HepG2 (cell line): ENCODE measurements at regions not wholly inside any gene's neighbourhood (a gene's known extent, or its start where the extent isn't known, plus 50 kb on each side); places are given as distances from the start of the nearest gene placed in this dataset.

Experiments
- ELF3 ChIP-seq: IDR thresholded peaks from 2 replicates; pipeline ENCODE4 v1.6.1; 2016; ENCODE audit warnings: missing genetic modification reagents, missing compliant biosample characterization
- HDAC1 ChIP-seq: sonication (generic); formaldehyde crosslinking; IDR thresholded peaks from 2 replicates; pipeline ENCODE4 v1.5.1; 2020; ENCODE audit warnings: mild to moderate bottlenecking, missing genetic modification reagents
- MXD4 ChIP-seq: IDR thresholded peaks from 2 replicates; pipeline ENCODE4 v1.6.1; 2016; ENCODE audit warnings: mild to moderate bottlenecking, missing biosample characterization, missing genetic modification reagents
- NKX3-1 ChIP-seq: sonication (generic); formaldehyde crosslinking; IDR thresholded peaks from 2 replicates; pipeline ENCODE4 v1.5.0; 2020; ENCODE audit warnings: missing genetic modification reagents
- SALL1 ChIP-seq: sonication (generic); formaldehyde crosslinking; IDR thresholded peaks from 2 replicates; pipeline ENCODE4 v1.8.0; 2022; ENCODE audit warnings: mild to moderate bottlenecking, missing genetic modification reagents
- ZNF230 ChIP-seq: sonication (generic); formaldehyde crosslinking; IDR thresholded peaks from 2 replicates; pipeline ENCODE4 v1.4.0; 2020; ENCODE audit warnings: mild to moderate bottlenecking, missing genetic modification reagents
- ZNF598 ChIP-seq: sonication (generic); formaldehyde crosslinking; IDR thresholded peaks from 2 replicates; pipeline ENCODE4 v1.5.1; 2020; ENCODE audit warnings: mild to moderate bottlenecking, missing genetic modification reagents, borderline replicate concordance
- TF ChIP-seq, protein P1 (sequence below): sonication (generic); formaldehyde crosslinking; IDR thresholded peaks from 2 replicates; pipeline ENCODE4 v1.5.1; 2020; ENCODE audit warnings: missing genetic modification reagents, mild to moderate bottlenecking, borderline replicate concordance
- TF ChIP-seq, protein P2 (sequence below), 2 experiments: sonication (generic) in 1 of 2; formaldehyde crosslinking in 1 of 2; IDR thresholded peaks; 2 replicates each; pipeline versions ENCODE4 v1.6.1 to v1.9.0; 2014 to 2022; ENCODE audit warnings: antibody characterized with exemption in 1 of 2, borderline replicate concordance in 1 of 2, inconsistent platforms in 1 of 2, low read depth in 1 of 2, missing genetic modification reagents in 1 of 2

DNA sequence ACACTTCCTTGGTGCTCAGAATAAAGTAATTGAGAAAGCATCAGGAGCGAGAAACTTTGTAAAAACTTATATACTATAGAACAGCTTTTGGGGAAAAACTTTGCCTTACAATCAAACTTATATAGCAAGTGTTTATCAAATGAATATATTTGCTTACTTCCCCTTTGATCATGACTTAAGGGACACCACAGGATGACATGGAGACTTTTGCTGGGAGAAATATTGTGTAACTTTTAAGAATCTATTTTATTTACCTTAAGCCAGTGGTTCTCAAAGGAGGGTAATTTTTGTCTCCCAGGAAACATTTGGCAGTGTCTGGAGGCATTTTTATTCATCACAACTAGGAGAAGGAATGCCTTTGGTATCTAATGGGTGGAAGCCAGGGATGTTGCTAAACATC lies 173.8 kb upstream of the HABP2 start (continued):
- TF ChIP-seq, protein P1, sequence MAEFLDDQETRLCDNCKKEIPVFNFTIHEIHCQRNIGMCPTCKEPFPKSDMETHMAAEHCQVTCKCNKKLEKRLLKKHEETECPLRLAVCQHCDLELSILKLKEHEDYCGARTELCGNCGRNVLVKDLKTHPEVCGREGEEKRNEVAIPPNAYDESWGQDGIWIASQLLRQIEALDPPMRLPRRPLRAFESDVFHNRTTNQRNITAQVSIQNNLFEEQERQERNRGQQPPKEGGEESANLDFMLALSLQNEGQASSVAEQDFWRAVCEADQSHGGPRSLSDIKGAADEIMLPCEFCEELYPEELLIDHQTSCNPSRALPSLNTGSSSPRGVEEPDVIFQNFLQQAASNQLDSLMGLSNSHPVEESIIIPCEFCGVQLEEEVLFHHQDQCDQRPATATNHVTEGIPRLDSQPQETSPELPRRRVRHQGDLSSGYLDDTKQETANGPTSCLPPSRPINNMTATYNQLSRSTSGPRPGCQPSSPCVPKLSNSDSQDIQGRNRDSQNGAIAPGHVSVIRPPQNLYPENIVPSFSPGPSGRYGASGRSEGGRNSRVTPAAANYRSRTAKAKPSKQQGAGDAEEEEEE (CRISPR knock-in tag): no peak
- no peak for TF ChIP-seq NKX3-1 (CRISPR knock-in tag)
- TF ChIP-seq ELF3: no peak
- no peak for TF ChIP-seq SALL1 (CRISPR knock-in tag)
- TF ChIP-seq ZNF598 (CRISPR knock-in tag): no peak
- no peak for TF ChIP-seq HDAC1 (CRISPR knock-in tag)
- no peak for TF ChIP-seq MXD4 (CRISPR knock-in tag)
- TF ChIP-seq ZNF230: no peak
- TF ChIP-seq, protein P2, sequence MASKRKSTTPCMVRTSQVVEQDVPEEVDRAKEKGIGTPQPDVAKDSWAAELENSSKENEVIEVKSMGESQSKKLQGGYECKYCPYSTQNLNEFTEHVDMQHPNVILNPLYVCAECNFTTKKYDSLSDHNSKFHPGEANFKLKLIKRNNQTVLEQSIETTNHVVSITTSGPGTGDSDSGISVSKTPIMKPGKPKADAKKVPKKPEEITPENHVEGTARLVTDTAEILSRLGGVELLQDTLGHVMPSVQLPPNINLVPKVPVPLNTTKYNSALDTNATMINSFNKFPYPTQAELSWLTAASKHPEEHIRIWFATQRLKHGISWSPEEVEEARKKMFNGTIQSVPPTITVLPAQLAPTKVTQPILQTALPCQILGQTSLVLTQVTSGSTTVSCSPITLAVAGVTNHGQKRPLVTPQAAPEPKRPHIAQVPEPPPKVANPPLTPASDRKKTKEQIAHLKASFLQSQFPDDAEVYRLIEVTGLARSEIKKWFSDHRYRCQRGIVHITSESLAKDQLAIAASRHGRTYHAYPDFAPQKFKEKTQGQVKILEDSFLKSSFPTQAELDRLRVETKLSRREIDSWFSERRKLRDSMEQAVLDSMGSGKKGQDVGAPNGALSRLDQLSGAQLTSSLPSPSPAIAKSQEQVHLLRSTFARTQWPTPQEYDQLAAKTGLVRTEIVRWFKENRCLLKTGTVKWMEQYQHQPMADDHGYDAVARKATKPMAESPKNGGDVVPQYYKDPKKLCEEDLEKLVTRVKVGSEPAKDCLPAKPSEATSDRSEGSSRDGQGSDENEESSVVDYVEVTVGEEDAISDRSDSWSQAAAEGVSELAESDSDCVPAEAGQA (IDR thresholded peaks at IDR 0.05; ENCODE audit: low read depth): no peak
- TF ChIP-seq, protein P2 (CRISPR knock-in tag; IDR thresholded peaks at IDR 0.05; ENCODE audit: borderline replicate concordance): no peak
